ENCODE measurements at regions not wholly inside any gene's neighbourhood (a gene's known extent, or its start where the extent isn't known, plus 50 kb on each side); places are given as distances from the start of the nearest gene placed in this dataset.

DNA sequence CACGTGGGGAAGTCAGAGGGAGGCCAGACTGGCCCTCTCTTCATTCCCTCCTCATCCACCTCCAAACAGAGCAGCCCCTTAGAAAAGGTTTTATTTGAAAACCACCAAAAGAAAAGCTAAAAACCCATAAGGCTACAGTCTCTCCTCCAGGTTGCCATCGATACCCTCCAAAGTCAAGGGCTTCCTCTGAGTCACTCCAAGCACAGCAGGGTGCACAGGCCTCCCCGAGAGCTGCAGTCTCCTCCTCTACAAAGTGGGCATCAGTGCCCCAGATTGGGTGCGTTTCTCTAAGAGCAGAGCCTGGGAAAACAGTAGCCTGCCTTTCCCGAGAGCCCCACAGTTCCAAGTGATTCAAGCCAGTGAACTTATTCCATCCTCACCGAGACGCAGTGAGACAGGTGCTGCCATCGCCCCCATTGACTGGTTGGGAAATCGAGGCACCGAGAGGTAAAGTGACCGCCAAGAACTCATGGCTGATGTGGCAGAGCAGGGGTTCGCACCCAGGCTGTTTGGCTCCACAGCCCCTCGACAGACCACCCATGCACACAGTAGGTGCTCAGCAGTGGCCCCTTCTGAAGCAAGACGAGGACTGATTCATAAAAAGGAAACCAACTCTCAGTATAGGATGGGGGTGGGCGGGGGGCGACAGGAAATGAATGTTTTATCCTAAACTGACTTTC, 91.7 kb upstream of the SHISAL1 start:
- no peak for TF ChIP-seq CTCF (IDR thresholded peaks at IDR 0.05)
- TF ChIP-seq POLR2A (IDR thresholded peaks at IDR 0.05), result no peak
